Erythroblast (primary cell): ENCODE measurements at regions not wholly inside any gene's neighbourhood (a gene's known extent, or its start where the extent isn't known, plus 50 kb on each side); places are given as distances from the start of the nearest gene placed in this dataset.

ENCODE experiments used
- GATA1 ChIP-seq: IDR thresholded peaks from 2 replicates; pipeline ENCODE4 v1.6.1; 2011; ENCODE audit warnings: low read depth, mild to moderate bottlenecking, control low read depth, low read length, moderate library complexity
- POLR2A ChIP-seq: IDR thresholded peaks from 2 replicates; pipeline ENCODE4 v1.6.1; 2011; ENCODE audit warnings: mild to moderate bottlenecking, low read length

- TF ChIP-seq POLR2A (no peak), GATA1 (no peak)
Measured at GRCh38 chr2:226093364-226093763, 693.9 kb downstream of the NYAP2 start.
